Gastroesophageal sphincter (tissue), 3 donors: ENCODE measurements at regions not wholly inside any gene's neighbourhood (a gene's known extent, or its start where the extent isn't known, plus 50 kb on each side); places are given as distances from the start of the nearest gene placed in this dataset.

Experiments used
- CTCF ChIP-seq, 4 experiments: fragments of 200-600 bp in 2 of 4; fragments of 450-650 bp in 2 of 4; sonication (generic) in 1 of 4; IDR thresholded peaks; one replicate each; pipeline ENCODE4 v1.5.1; 2017 to 2019; ENCODE audit warnings: antibody characterized with exemption in 4 of 4, mild to moderate bottlenecking in 2 of 4, moderate library complexity in 2 of 4
- EP300 ChIP-seq: sonication (generic); formaldehyde crosslinking; IDR thresholded peaks from one replicate; pipeline ENCODE4 v1.6.1; 2017; ENCODE audit warnings: antibody characterized with exemption, mild to moderate bottlenecking

GRCh38 chr10:3527869-3528268 is 257.1 kb downstream of the KLF6 start:
- TF ChIP-seq CTCF (IDR thresholded peaks at IDR 0.05) (no peak), EP300 (no peak)
